Loucy (cell line): ENCODE measurements at regions not wholly inside any gene's neighbourhood (a gene's known extent, or its start where the extent isn't known, plus 50 kb on each side); places are given as distances from the start of the nearest gene placed in this dataset.

Source experiments
- EZH2phosphoT487 ChIP-seq: fragments of 200-600 bp; IDR thresholded peaks from 2 replicates; pipeline ENCODE4 v1.6.1; 2018; ENCODE audit warnings: antibody characterized with exemption, mild to moderate bottlenecking, moderate library complexity, borderline replicate concordance
- TF ChIP-seq, protein P1 (sequence below): fragments of 200-600 bp; sonication (generic); conservative IDR thresholded peaks from 2 replicates; pipeline ENCODE4 v1.5.1; 2014; ENCODE audit warnings: mild to moderate bottlenecking, antibody characterized with exemption, low read length

DNA sequence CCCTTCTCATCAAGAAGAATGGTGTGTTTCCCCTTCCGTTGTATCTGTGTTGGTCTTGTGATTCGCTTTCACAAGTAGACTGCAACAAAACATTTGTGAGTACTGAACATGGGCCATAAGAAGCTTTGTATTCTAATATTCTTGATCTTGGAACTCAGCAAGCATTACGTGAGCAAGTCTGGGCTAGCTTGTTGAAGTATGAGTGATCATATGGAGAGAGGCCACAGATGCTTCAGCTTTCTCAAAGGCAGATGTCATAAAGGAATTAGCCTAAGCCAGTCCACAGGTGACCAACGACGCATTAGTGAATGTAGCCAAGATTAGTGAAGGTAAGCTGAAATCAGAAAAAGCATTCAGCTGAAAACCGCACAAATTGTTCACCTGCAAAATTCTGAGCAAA lies 609.6 kb upstream of the NEGR1 start:
- TF ChIP-seq EZH2phosphoT487 = no peak
- TF ChIP-seq, protein P1, sequence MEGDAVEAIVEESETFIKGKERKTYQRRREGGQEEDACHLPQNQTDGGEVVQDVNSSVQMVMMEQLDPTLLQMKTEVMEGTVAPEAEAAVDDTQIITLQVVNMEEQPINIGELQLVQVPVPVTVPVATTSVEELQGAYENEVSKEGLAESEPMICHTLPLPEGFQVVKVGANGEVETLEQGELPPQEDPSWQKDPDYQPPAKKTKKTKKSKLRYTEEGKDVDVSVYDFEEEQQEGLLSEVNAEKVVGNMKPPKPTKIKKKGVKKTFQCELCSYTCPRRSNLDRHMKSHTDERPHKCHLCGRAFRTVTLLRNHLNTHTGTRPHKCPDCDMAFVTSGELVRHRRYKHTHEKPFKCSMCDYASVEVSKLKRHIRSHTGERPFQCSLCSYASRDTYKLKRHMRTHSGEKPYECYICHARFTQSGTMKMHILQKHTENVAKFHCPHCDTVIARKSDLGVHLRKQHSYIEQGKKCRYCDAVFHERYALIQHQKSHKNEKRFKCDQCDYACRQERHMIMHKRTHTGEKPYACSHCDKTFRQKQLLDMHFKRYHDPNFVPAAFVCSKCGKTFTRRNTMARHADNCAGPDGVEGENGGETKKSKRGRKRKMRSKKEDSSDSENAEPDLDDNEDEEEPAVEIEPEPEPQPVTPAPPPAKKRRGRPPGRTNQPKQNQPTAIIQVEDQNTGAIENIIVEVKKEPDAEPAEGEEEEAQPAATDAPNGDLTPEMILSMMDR = no peak
